Effector CD4-positive, alpha-beta T cell (primary cell): ENCODE measurements at regions not wholly inside any gene's neighbourhood (a gene's known extent, or its start where the extent isn't known, plus 50 kb on each side); places are given as distances from the start of the nearest gene placed in this dataset.

ENCODE experiments used
- DNase-seq: peaks from one replicate; pipeline ENCODE4 v3.0.0-alpha.2; 2020

DNA sequence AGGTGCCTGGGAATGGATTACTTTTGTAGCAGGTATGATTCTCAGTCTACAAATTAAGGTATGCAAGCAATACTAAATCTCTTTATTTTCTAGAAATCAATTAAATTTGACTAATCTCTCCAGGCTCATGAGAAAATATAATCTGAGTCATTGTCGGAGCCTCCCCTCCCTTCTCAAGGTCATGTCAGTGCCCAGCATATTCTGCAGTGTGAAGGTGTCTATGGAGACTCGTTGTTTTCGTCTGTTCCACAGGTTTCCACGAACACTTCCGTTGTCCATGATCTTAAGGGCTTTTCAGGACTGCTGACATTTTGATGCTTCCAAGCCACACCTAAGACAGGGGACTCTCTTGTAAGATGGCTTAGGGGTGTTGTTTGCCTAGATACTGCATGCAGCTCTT, 56.6 kb upstream of the SCOC start:
- no peak for DNase-seq

DNA sequence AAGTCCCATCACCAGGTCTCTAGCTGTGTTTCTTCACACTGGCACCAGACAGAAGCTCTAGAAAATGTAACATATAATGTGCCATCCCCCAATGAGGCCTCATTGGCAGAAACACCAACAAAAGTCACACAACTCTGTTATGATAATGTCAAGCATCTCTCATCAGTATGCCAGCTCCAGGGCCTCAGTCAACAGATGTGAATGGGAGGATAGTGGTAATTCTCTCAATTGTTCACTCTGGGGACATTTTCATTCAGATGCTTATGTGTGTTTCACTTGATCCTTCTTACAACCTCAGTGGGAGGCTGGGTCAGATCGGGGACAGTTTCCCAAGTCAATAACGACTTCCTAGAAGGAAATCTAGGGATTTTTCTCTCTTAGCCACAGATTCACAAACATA, 57.5 kb upstream of the SCOC start:
- no peak for DNase-seq

DNA sequence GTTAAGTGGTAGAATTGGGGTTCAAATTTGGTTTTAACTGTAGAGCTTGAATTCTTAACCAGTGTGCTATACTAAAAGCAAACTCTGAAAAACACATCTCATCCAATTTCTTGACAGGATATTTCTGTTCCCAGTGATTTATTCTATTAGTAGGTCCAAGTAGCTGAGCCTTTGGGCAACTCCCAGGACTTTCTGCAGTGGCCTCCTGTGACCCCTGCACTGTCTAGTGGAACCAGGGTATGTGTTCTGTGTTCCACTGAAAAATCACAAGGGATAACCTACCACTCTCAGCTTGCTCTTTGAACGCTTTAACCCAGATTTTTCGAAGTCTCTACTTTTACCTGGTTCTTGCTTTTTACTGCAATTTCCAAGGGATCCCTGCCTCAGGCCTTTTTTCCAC, 58.0 kb upstream of the SCOC start:
- DNase-seq: no peak

DNA sequence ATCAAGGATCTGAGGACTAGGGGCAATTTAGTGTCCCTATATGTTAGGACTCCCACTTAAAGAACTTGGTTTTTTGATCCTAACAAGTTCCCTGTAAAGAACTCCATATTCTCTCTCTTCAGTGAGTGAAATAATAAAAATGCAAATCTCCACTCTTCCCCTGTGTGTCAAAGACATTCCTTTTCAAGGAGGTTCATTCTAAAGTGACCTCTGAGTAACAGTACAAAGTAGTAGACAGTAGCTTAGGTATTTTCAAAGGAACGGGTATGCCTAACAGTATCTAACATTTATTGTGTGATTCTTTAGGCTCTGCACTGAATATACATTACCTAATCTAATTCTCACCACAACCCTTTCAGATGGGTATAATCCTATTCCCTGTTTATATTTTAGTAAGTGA, 58.4 kb upstream of the SCOC start:
- no peak for DNase-seq

DNA sequence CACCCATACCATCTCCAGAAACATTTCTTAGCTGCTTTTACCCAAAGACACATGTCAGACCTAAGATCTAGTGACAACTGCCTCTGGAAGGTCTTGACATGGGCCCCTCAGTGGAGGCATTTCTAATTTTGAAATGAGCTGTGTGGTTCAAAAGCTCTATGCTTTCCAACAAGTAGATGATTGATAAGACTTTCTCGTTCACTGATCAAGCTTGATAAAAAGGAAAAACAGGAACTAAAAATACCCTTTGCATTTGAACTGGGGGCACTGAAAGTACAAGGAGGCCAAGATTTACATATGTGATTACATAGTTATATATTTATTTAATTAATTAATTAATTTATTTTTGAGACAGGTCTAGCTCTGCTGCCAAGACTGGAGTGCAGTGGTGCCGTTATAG, 61.3 kb upstream of the SCOC start:
- DNase-seq: no peak

DNA sequence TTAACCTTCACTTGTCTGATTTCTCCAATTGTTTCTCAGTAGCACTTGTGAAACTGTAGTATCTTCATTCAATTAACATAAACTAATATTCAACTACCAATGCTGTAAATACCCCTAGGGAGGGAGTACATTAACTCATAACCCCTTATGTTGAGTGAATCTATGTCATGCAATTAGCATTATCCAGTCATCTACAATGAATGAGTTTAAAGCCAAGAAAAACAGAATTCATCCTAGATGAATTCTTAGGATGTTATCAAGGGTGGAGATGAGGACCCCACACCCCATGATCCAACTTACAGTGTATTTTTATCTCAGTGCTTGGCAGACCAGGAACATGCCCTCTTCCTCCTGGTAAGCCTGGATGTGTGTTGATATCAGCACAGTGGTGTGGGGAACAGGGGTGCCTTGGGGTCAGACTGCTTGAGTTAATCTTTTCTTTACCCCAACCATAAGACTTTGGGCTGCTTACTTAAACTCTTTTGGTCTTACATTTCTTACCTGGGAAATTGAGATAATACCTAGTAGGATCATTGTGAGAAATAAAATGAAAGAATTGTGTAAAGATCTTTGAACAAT, 62.1 kb upstream of the SCOC start:
- DNase-seq: no peak

DNA sequence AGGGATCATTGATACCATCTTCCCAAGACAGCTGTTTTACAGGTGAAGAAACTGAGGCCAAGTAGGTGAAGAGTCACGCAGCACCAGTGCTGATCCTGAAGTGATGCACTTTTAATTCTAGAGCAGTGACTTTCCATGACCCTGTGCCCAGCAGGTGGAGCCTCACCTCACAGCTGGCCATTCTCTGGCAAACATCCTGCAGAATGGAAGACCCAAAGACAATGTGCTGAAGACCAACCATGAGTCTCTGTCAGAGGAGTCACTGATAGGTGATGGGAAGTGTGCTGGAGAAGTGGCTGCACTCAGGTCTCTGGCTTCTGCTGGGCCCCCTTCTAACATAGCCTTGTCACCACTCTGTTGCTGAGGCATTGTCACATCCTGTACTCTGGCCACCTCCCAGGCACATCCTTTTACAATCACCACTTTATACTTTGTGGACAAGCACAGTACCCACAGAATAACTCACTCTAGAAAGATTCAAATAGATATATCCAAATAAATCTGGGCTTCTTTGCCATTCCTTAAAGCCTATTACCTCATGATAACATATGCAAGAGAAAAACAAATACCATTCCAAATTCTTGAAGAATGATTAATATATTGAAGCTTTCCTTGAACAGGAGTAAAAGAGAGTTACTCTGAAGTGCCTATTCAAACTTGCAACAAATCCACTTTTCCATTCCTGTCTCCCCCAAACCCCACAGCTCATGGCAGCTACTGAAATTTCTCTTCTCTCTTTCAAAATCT, 64.1 kb upstream of the SCOC start:
- DNase-seq: no peak

DNA sequence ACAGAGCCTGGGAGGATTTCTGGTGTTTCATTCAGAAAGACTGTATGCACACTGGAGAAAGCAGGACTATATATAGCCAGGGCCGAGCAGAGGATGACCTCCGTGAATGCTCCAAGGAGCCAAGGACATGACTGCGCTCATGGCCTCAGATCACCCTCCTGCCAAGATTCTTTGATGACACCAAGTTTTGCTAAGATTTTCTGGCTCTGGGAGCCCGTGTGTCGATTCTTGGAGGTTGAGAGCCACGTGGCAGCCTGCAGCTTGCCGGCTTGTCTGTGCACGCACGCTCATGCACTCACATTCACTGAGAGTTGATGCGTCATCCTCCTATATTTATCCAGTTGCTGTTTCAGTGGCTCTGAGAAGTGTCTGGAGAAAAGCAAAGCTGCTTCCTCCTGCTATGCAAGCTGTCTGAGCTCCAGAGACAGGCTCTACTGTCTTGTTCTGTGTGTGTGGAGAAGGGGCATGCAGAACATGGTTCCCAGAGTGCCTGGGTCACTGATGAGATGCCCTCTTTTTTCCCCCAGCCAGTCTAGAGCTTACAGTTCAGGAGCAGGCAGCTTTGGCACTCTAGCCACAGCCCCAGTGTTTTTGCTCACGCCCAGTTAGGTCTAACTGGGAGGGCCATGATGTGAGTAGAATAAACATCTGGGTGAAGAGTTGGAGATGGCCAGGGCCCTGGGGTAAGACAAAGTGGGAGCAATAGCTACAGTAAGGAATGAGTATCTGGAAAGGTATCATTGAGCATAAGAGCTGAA, 64.9 kb upstream of the SCOC start:
- DNase-seq: no peak

DNA sequence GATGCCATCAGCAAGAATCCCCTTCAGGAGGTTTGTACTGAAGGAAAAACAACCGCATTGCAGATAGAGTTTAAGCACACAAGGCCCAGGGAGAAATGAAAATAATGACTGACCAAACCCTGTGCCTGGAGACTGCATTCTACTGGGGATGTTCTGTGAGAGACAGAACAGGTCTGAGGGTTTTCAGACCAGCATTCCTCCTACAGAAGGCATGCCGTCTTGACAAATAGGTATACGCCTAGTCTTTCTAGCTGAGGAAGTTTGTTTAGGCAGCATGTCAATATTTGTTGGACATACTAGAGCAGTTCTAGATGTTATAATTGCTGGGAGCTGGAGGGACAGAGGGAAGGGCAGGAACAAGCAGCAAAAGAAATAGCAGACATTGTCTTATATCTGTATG, 68.4 kb upstream of the SCOC start:
- no peak for DNase-seq

DNA sequence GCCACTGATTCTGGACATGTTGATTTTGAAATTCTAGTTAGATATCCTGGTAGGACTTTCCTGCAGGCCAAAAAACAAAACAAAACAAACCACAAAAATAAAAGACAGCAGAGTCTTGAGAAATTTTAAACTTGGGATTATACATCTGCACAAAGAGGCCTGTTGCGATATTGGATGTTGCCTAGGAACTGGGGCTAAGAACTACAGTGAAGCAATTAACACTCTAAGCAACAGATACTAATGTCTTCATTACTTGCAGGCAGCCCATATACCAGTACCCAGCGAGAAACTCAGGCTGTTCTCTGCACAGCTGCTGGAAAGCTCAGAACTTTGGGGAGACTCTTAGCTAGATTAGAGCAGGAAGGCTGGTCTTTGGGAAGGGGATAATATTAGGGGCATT, 69.1 kb upstream of the SCOC start:
- no peak for DNase-seq

DNA sequence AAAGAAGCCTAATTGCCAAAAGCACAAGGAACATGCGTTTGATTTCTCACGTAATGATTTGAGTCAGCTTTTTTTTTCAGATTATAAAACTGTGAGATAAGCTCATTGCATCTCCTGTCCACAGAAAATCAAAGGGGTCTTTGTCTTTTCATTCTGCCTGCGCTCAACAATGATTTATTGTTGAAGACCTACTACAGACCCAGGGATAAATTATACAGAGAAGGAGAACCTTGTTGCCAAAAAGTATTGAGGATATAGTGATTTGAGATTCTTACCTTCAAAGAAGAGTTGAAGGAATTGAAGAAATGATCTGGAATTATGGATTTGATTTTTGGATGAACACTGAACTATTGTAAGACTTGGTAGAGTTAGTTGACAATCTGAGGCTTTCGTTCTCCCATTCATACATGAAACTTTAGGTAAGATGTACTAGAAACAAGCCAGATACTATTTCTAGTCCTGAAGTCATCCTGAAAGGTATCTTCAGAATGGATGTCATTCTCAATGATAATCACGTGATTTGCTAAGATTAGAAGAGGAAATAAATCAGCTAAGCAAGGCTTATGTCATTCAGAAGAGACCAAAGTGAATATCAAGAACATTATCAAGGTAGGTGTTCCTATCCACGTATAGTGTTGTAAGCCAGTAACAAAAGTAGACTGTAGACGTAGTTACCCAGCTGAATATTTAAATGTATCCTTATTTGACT, 71.1 kb upstream of the SCOC start:
- no peak for DNase-seq

DNA sequence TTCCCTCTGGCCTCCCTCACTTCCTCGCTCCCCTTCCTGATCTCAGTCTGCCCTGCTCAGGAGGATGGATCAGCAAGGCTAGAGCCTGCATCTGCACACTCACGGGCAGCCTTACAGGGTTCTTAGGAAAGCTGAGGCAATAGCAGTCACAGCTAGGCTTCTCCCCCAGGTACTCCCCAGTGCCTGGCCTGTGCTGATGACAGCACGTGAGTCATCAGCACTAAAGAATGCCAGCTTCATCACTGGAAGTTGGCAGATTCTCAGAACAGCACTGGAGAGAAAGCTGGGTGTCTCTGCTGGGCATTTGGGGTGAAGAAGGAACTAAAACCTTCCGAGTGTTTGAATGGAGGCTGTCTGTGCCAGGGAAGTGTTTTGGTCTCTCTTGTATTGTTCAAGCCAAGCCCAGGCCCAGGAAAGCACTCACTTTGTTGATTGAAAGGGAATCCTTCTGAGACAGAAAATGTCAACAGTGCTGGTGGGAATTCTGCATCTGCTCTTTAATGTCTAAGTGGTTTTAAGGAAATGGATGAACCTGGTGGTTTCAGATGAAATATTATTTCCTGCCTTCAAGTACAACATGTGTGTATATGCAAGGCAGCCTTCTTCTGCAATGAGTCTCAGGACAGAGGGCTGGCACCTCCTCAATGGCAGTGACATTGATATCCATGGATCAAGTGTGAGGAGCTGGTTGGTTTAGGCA, 73.0 kb upstream of the SCOC start:
- no peak for DNase-seq

DNA sequence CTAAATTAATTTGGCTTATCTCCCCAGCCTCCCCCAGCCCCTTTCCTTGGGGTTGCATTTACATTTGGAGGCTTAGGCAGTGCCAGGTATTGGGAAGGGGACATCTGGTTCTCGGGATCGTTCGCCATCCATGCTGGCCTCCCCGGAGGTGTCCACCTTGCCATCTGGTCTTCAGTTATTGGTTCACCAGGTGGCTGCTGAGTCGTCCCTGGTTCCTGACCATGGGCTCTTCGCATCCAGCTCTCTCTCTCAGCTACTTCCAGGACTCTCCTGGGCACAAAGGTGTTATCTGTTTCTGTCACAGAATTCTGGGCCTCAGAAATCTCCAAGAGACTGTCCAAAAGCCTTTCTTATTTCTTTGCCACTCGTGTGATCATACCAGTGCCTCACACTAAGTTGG, 75.4 kb upstream of the SCOC start:
- no peak for DNase-seq

DNA sequence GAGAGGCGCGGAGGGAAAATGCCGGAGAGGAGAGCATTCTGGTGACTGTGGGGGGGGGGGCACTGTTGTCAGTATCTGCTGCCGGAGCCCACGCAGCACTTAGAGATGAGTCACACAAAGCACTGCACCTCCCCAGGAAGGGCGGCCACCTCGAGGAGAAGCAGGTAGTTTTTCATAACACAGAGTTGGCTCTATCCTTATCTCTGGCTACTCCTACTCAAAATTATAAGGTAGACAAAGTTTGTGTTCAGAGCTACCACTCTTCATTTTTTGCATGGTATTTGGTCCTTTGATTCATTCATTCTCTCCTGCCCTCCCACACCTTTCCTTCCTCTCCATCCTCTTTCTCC, 76.2 kb upstream of the SCOC start:
- DNase-seq: no peak

DNA sequence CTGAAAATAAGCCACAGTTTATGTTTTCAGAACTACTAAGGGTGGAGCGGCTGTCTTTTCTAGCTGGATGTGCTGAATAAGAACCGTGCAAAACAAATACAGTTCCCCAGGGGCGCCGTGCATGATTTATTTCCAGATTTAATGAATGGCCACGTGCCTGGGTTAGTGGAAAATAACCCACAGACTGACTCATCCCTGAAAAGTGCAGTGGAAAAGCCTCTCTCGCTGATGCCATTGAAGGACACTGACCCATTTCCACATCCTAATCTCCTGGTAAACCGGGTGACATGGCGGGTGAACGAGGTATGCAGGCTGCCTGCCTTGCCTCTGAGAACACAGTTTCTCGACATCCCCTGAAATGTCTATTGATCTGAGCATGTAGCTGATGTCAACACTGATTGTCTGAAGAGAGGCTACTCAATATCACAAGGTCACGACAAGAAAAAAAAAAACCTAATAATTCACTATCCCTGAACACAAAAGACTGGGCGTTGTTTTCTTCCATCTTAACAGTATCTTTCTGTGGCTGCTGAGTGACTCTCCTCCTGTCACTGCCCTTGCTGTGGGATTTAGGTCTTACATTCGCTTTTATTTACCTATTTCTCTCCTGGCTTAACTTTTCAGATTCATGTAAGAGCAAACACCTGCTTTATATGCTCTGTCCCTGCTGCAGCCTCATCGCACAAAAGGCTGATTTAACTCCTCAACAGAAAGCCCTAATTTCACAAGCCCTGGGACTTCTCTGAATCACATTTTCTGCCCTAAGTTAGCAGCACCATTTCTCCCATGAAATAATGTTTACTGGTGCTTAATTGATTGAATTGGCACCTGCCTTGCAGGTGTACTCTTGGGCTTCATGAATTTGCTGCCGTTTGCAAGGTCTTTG, 76.9 kb upstream of the SCOC start:
- no peak for DNase-seq

DNA sequence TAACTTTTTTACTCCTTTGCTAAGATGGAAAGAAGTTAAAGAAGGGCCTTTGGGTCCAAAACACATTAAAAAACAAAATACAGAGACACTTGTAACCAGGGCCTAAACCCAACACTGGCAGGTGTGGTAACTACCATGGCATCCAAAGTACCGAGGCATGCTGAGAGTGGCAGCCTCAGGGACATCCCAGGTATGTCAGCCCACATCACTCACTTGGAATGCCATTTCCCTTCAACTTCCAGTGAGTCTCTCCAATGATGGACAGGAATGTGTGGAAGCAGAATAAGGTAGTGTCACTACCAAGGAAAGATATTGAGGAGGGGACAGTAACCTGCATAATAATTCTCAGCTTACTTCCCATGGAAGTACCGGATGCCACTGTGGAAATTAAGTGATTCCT, 79.5 kb upstream of the SCOC start:
- no peak for DNase-seq

DNA sequence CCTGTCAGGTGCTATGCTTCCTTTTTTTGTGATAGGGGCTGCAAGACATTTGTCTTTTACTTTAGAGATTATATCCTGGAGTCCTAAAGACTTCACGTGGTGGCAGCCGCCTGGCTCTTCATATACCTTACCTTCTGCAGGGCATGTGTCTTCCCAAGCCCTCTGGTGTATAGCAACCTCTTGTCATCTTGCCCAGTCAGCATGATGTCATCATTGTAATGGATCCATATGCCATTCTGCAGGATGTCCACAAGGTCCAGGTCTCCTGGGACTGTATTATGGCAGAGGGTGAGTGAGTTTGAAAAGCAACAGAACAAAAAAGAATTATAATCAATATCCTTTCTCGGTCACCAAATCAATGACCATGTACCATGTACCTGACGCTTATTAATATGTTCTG, 82.2 kb upstream of the SCOC start:
- DNase-seq: no peak

DNA sequence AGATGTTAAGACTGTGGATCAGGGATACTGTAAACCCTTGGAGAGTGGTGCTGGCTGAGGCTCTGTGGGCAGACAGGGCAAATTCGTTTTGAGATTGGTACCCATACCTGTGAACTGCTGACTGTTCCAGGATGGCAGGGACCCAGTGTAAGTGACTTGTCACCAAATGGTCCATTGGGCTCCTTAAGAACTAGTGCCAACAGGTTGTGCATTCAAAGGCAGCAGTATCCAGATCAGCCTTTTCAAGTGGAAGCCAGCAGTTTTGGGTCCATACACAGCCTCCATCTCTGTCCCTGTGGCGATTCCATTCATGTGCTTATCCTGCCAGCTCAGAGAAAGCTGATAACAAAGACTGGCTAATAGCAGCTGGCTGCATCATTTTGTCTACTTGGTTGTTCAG, 84.0 kb upstream of the SCOC start:
- DNase-seq: no peak

DNA sequence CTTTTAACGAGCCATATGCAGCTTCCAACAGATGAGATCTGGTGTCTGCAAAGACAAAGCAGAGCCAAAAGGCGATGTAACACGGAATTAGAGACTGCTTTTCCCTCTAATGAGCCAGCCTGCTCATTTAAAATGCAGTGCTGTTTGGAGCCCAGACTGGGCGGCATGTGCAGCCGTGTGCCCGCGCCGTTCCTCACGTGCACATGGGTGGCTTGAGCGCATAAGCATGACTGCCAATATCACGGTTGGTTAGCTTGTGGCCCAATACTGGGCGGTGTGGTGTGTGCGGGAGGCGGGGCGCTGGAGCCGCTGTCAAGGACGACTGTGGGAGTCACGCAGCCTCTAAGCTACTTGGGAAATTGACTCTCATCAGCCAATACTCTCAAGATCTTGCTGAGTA, 87.0 kb upstream of the SCOC start:
- DNase-seq: no peak

DNA sequence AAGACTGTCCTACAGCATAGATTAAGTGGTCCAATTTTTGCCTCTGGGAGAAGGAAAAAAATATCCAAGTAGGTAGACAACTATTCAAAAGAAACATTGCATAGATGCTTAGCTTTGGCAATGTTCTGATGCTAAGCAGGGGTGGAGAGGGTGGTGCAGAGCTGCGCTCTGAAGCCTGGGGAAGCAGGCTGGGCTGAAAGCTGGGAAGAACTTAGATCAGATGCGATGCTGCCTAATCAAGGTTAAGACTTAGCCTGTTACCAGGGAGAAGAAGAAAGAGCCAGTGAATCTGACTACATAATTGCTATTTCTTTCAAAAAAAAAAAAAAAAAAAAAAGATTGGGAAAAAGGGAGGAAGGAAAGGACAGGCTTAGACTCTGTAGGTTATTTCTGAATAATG, 89.0 kb upstream of the SCOC start:
- no peak for DNase-seq

DNA sequence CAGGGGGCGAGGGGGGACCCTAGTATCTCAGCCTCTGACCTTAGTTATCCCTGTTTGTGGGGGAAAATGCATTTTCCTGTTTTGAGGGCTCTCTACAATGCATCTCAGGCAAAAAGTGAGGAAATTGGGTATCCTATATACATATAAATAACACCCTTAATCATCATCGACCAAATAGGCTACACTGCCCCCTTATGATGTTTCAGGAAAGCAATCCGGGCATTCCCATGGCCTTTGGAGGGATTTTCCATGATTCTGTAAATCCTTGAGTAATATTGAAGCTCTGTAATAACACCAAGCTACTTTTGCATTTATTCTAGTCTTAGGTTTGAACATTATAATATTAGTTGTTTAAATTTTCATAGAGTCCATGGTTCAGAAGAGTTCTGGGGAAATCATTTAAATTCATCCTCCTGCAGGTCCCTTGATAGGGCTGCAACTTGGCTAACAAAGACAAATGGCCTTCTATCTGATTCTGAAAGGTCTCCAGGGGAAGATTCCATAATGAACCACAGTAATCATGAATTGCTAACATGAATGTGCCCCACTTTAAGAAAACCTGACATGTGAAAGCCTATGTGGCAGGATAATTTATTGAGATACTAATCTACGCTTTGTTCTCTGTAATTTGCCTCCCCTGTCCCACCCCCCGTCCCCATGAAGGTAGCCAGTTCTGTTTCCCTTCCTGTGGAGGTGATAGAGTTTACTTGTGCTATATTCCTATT, 91.5 kb upstream of the SCOC start:
- DNase-seq: no peak
